Astrocyte (in vitro differentiated cells and primary cell): ENCODE measurements at regions not wholly inside any gene's neighbourhood (a gene's known extent, or its start where the extent isn't known, plus 50 kb on each side); places are given as distances from the start of the nearest gene placed in this dataset.

Source experiments
- DNase-seq: peaks from one replicate; pipeline ENCODE4 v3.0.0-alpha.2; 2010; ENCODE audit warnings: low read depth
- FAIRE-seq: peaks from 2 replicates; lab custom pipeline; 2011; peaks lifted over from hg19 to GRCh38; lab: Jason Lieb, UNC
- H2AFZ ChIP-seq: 2 replicates; pipeline ENCODE4 v1.6.0; 2012; ENCODE audit warnings: low read depth, low read length, inconsistent platforms
- H3K27ac ChIP-seq: 2 replicates; pipeline ENCODE4 v1.5.1; 2011; ENCODE audit warnings: low read depth, low read length, inconsistent platforms
- H3K27me3 ChIP-seq: 2 replicates; pipeline ENCODE4 v1.6.0; 2011; ENCODE audit warnings: low read length, inconsistent platforms; ENCODE audit not compliant: insufficient read depth
- H3K36me3 ChIP-seq: 2 replicates; pipeline ENCODE4 v1.5.1; 2011; ENCODE audit warnings: low read length, inconsistent platforms; ENCODE audit not compliant: insufficient read depth
- H3K4me1 ChIP-seq: 2 replicates; pipeline ENCODE4 v1.5.1; 2011; ENCODE audit warnings: low read length, inconsistent platforms; ENCODE audit not compliant: insufficient read depth
- H3K4me2 ChIP-seq: 2 replicates; pipeline ENCODE4 v1.6.0; 2012; ENCODE audit warnings: low read length, inconsistent platforms
- H3K4me3 ChIP-seq: 2 replicates; pipeline ENCODE4 v1.5.1; 2011; ENCODE audit warnings: low read depth, mild to moderate bottlenecking, low read length, inconsistent platforms; ENCODE audit not compliant: insufficient read depth
- H3K79me2 ChIP-seq: 2 replicates; pipeline ENCODE4 v1.6.0; 2012; ENCODE audit warnings: mild to moderate bottlenecking, low read length, inconsistent platforms; ENCODE audit not compliant: insufficient read depth
- H3K9ac ChIP-seq: 2 replicates; pipeline ENCODE4 v1.6.0; 2012; ENCODE audit warnings: mild to moderate bottlenecking, low read length, inconsistent platforms
- H3K9me3 ChIP-seq: 2 replicates; pipeline ENCODE4 v1.5.1; 2012; ENCODE audit warnings: low read depth, mild to moderate bottlenecking, low read length, inconsistent platforms; ENCODE audit not compliant: insufficient read depth
- H4K20me1 ChIP-seq: 2 replicates; pipeline ENCODE4 v1.6.0; 2012; ENCODE audit warnings: low read length, inconsistent platforms; ENCODE audit not compliant: insufficient read depth
- H3K27ac Mint-ChIP-seq: one replicate; pipeline ENCODE4 v1.8.0; 2021; ENCODE audit warnings: mild to moderate bottlenecking, mixed read lengths; ENCODE audit not compliant: unreplicated experiment
- H3K27me3 Mint-ChIP-seq: one replicate; pipeline ENCODE4 v1.8.0; 2021; ENCODE audit warnings: low read depth, mixed read lengths; ENCODE audit not compliant: unreplicated experiment
- H3K36me3 Mint-ChIP-seq: one replicate; pipeline ENCODE4 v1.8.0; 2021; ENCODE audit warnings: low read depth, mixed read lengths; ENCODE audit not compliant: unreplicated experiment
- H3K4me1 Mint-ChIP-seq: one replicate; pipeline ENCODE4 v1.8.0; 2021; ENCODE audit warnings: low read depth, mixed read lengths; ENCODE audit not compliant: unreplicated experiment
- H3K4me3 Mint-ChIP-seq: one replicate; pipeline ENCODE4 v1.8.0; 2021; ENCODE audit warnings: mild to moderate bottlenecking, moderate library complexity, mixed read lengths; ENCODE audit not compliant: unreplicated experiment
- H3K9me3 Mint-ChIP-seq: one replicate; pipeline ENCODE4 v1.8.0; 2021; ENCODE audit warnings: mild to moderate bottlenecking, mixed read lengths; ENCODE audit not compliant: unreplicated experiment
- CTCF ChIP-seq: IDR thresholded peaks from 2 replicates; pipeline ENCODE4 v1.5.1; 2011; ENCODE audit warnings: low read depth, mild to moderate bottlenecking, inconsistent platforms, low read length, moderate library complexity; ENCODE audit not compliant: insufficient read depth
- EZH2 ChIP-seq: IDR thresholded peaks from 2 replicates; pipeline ENCODE4 v1.6.1; 2012; ENCODE audit warnings: mild to moderate bottlenecking, low read length, inconsistent platforms; ENCODE audit not compliant: insufficient read depth

DNA sequence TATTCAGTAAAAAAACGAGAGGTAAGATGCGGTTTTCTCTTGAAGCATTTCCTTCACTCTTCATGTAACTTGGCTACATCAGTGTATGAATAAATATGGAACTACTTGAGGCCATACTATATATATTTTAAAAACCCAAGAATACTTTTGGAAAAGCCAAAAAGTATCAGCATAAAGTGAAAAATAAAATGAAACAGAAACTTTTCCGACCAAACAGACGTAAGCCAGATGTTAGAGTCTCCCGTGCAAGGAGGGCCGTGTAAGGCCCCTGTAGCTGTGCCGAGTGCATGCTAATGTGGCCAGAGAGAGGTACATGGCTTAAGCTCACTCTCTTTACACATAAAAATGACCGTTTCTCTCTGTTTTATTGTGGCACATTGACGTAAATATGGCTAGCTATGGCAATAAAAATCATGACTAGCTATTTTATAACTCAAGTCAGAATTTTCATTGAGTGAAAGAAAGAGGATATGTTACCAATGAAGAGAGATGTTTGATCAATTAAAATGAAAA lies 140.1 kb upstream of the GMDS start:
- no peak overlapping the region for H3K4me3 Mint-ChIP-seq
- H3K36me3 ChIP-seq: no peaks in the 10 kb centered on the region
- no peaks in the 10 kb centered on the region for H3K4me1 ChIP-seq
- H3K27me3 Mint-ChIP-seq: no peaks in the 10 kb centered on the region
- no peaks in the 10 kb centered on the region for H3K79me2 ChIP-seq
- no peak for FAIRE-seq
- H3K36me3 Mint-ChIP-seq: peaks cover 2% of the 10 kb centered on the region
- H3K4me3 ChIP-seq: no peak overlapping the region
- H3K27ac ChIP-seq: no peak overlapping the region
- H3K27ac Mint-ChIP-seq: no peak overlapping the region
- DNase-seq: no peak
- no peaks in the 10 kb centered on the region for H4K20me1 ChIP-seq
- H3K9ac ChIP-seq: no peak overlapping the region
- no peaks in the 10 kb centered on the region for H3K27me3 ChIP-seq
- no peaks in the 10 kb centered on the region for H3K4me1 Mint-ChIP-seq
- H3K9me3 Mint-ChIP-seq: peaks cover 4% of the 10 kb centered on the region
- H2AFZ ChIP-seq: no peak overlapping the region
- no peaks in the 10 kb centered on the region for H3K9me3 ChIP-seq
- H3K4me2 ChIP-seq: no peak overlapping the region
- no peak for TF ChIP-seq CTCF
- no peak for TF ChIP-seq EZH2

- Histone ChIP-seq H2AFZ (no peak overlapping the region), H3K36me3 (no peaks in the 10 kb centered on the region), H3K9ac (no peak overlapping the region), H3K4me1 (peaks cover 5% of the 10 kb centered on the region), H3K27me3 (no peaks in the 10 kb centered on the region), H3K27ac (no peak overlapping the region), H3K79me2 (no peaks in the 10 kb centered on the region), H3K4me2 (no peak overlapping the region), H3K9me3 (no peaks in the 10 kb centered on the region), H3K4me3 (no peak overlapping the region), H4K20me1 (no peaks in the 10 kb centered on the region)
- DNase-seq: no peak
- H3K9me3 Mint-ChIP-seq: peaks cover 4% of the 10 kb centered on the region
- H3K36me3 Mint-ChIP-seq: peaks cover 2% of the 10 kb centered on the region
- no peaks in the 10 kb centered on the region for H3K27me3 Mint-ChIP-seq
- H3K4me1 Mint-ChIP-seq: peaks cover 9% of the 10 kb centered on the region
- TF ChIP-seq EZH2 (no peak), CTCF (no peak)
- no peak for FAIRE-seq
- H3K4me3 Mint-ChIP-seq: no peak overlapping the region
- no peak overlapping the region for H3K27ac Mint-ChIP-seq
Observed at GRCh38 chr6:2384528-2384927, 139.1 kb upstream of the GMDS start.

GRCh38 chr6:2381872-2382661 lies 136.7 kb upstream of the GMDS start:
- Mint-ChIP-seq H3K27ac (no peak overlapping the region), H3K9me3 (peaks cover 3% of the 10 kb centered on the region), H3K4me1 (peaks cover 13% of the 10 kb centered on the region), H3K4me3 (no peak overlapping the region), H3K27me3 (no peaks in the 10 kb centered on the region), H3K36me3 (peaks cover 2% of the 10 kb centered on the region)
- Histone ChIP-seq H3K4me2 (no peak overlapping the region), H4K20me1 (no peaks in the 10 kb centered on the region), H3K27ac (no peak overlapping the region), H3K9ac (no peak overlapping the region), H3K4me3 (no peak overlapping the region), H3K9me3 (no peaks in the 10 kb centered on the region), H3K79me2 (no peaks in the 10 kb centered on the region), H2AFZ (no peak overlapping the region), H3K27me3 (no peaks in the 10 kb centered on the region), H3K36me3 (no peaks in the 10 kb centered on the region), H3K4me1 (peaks cover 14% of the 10 kb centered on the region)
- DNase-seq (no peak), FAIRE-seq (no peak)
- no peak for TF ChIP-seq EZH2
- TF ChIP-seq CTCF: no peak
